ENCODE measurements at regions not wholly inside any gene's neighbourhood (a gene's known extent, or its start where the extent isn't known, plus 50 kb on each side); places are given as distances from the start of the nearest gene placed in this dataset.

DNA sequence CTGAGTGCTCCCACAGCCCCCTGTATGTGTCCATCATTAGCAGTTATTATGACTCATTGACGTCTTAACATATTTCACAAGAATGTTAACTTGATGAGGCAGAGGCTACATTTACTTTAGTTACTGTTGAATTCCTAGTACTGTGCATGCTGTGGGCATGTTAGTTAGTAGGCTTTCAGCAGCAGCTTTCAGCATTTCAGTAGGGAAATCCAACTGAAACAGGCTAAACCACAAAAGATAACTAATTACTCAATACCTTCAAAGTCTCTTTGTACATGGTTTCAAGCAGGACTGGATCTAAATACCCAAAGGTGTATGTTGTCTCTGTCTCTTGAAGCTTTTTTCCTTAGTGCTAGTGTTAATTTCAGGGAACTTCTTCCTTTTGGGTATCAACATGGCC is 229.9 kb upstream of the SUCLG2 start:
- TF ChIP-seq GLIS3 (CRISPR knock-in tag; IDR thresholded peaks at IDR 0.05) (no peak), ZFP3 (CRISPR knock-in tag; IDR thresholded peaks at IDR 0.05) (no peak), PPARA (CRISPR knock-in tag; IDR thresholded peaks at IDR 0.05; ENCODE audit: borderline replicate concordance) (no peak), SNAI2 (CRISPR knock-in tag; IDR thresholded peaks at IDR 0.05) (no peak), ZNF8 (CRISPR knock-in tag; IDR thresholded peaks at IDR 0.05) (no peak), ISL1 (CRISPR knock-in tag; IDR thresholded peaks at IDR 0.05) (no peak), PATZ1 (CRISPR knock-in tag; IDR thresholded peaks at IDR 0.05; ENCODE audit: borderline replicate concordance) (no peak), ZFP30 (CRISPR knock-in tag; IDR thresholded peaks at IDR 0.05) (no peak), TSHZ2 (CRISPR knock-in tag; IDR thresholded peaks at IDR 0.05) (no peak), ZC3H10 (CRISPR knock-in tag; IDR thresholded peaks at IDR 0.05) (no peak)
- TF ChIP-seq, protein P1, sequence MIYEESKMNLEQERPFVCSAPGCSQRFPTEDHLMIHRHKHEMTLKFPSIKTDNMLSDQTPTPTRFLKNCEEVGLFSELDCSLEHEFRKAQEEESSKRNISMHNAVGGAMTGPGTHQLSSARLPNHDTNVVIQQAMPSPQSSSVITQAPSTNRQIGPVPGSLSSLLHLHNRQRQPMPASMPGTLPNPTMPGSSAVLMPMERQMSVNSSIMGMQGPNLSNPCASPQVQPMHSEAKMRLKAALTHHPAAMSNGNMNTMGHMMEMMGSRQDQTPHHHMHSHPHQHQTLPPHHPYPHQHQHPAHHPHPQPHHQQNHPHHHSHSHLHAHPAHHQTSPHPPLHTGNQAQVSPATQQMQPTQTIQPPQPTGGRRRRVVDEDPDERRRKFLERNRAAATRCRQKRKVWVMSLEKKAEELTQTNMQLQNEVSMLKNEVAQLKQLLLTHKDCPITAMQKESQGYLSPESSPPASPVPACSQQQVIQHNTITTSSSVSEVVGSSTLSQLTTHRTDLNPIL (CRISPR knock-in tag; IDR thresholded peaks at IDR 0.05; ENCODE audit: low read depth): no peak

Data from SK-N-SH treated with all-trans-retinoic acid at 6 μM for 48 hours (cell line).